Adrenal gland (tissue), 5 donors: ENCODE measurements at regions not wholly inside any gene's neighbourhood (a gene's known extent, or its start where the extent isn't known, plus 50 kb on each side); places are given as distances from the start of the nearest gene placed in this dataset.

Source experiments
- POLR2A ChIP-seq, 2 donors: fragments of 450-650 bp; IDR thresholded peaks; one replicate each; pipeline ENCODE4 v1.6.1; 2017; ENCODE audit warnings: antibody characterized with exemption in 2 of 2, mild to moderate bottlenecking in 2 of 2, moderate library complexity in 1 of 2
- TF ChIP-seq, protein P1 (sequence below), 6 experiments: fragments of 450-650 bp in 4 of 6; fragments of 200-600 bp in 2 of 6; sonication (generic) in 1 of 6; IDR thresholded peaks; 1 replicate in 5 of 6; 2 replicates in 1 of 6; pipeline versions ENCODE4 v1.5.1 to v1.8.0; 2016 to 2021; ENCODE audit warnings: antibody characterized with exemption in 6 of 6, mild to moderate bottlenecking in 2 of 6, moderate library complexity in 1 of 6
- donor health status: DM: no; HTN: no; CAD: no.

GRCh38 chr12:93170928-93171327 lies 206.8 kb upstream of the NUDT4 start:
- TF ChIP-seq POLR2A (IDR thresholded peaks at IDR 0.05): no peak
- TF ChIP-seq, protein P1, sequence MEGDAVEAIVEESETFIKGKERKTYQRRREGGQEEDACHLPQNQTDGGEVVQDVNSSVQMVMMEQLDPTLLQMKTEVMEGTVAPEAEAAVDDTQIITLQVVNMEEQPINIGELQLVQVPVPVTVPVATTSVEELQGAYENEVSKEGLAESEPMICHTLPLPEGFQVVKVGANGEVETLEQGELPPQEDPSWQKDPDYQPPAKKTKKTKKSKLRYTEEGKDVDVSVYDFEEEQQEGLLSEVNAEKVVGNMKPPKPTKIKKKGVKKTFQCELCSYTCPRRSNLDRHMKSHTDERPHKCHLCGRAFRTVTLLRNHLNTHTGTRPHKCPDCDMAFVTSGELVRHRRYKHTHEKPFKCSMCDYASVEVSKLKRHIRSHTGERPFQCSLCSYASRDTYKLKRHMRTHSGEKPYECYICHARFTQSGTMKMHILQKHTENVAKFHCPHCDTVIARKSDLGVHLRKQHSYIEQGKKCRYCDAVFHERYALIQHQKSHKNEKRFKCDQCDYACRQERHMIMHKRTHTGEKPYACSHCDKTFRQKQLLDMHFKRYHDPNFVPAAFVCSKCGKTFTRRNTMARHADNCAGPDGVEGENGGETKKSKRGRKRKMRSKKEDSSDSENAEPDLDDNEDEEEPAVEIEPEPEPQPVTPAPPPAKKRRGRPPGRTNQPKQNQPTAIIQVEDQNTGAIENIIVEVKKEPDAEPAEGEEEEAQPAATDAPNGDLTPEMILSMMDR (IDR thresholded peaks at IDR 0.05): no peak
